ENCODE measurements at regions not wholly inside any gene's neighbourhood (a gene's known extent, or its start where the extent isn't known, plus 50 kb on each side); places are given as distances from the start of the nearest gene placed in this dataset.
"Not testable (repeated sequence)": the region's sequence is repeated elsewhere in the genome, so short reads cannot be mapped to it uniquely, and the experiment has no call there.

- CTCF ChIA-PET, result no interaction called here
- no TSS peak for BruUV-seq (replicated peaks)
- Mint-ChIP-seq H3K9me3 (ENCODE audit: unreplicated experiment) (no peaks in the 10 kb centered on the region), H3K4me3 (ENCODE audit: unreplicated experiment) (peak overlapping the region; percentile 63), H3K36me3 (ENCODE audit: insufficient read depth, unreplicated experiment) (no peaks in the 10 kb centered on the region), H3K4me1 (ENCODE audit: low read depth, unreplicated experiment) (no peaks in the 10 kb centered on the region), H3K27ac (ENCODE audit: unreplicated experiment) (no peak overlapping the region), H3K27me3 (ENCODE audit: insufficient read depth, unreplicated experiment) (no peaks in the 10 kb centered on the region)
- no peaks in the 10 kb centered on the region for H3K36me3 ChIP-seq (ENCODE audit: control insufficient read depth, insufficient read depth, low read length)
- intact Hi-C loops (cut with micrococcal nuclease; ENCODE audit: unreplicated experiment), result no loop called here
- H3K9me3 ChIP-seq, result no peaks in the 10 kb centered on the region
- no peaks in the 10 kb centered on the region for H3K4me1 ChIP-seq
- H3K27me3 ChIP-seq (replicated peaks; ENCODE audit: control insufficient read depth, insufficient read depth, low read length), result no peaks in the 10 kb centered on the region
- TF ChIP-seq, protein P1, sequence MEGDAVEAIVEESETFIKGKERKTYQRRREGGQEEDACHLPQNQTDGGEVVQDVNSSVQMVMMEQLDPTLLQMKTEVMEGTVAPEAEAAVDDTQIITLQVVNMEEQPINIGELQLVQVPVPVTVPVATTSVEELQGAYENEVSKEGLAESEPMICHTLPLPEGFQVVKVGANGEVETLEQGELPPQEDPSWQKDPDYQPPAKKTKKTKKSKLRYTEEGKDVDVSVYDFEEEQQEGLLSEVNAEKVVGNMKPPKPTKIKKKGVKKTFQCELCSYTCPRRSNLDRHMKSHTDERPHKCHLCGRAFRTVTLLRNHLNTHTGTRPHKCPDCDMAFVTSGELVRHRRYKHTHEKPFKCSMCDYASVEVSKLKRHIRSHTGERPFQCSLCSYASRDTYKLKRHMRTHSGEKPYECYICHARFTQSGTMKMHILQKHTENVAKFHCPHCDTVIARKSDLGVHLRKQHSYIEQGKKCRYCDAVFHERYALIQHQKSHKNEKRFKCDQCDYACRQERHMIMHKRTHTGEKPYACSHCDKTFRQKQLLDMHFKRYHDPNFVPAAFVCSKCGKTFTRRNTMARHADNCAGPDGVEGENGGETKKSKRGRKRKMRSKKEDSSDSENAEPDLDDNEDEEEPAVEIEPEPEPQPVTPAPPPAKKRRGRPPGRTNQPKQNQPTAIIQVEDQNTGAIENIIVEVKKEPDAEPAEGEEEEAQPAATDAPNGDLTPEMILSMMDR (IDR thresholded peaks at IDR 0.05; ENCODE audit: insufficient read depth in 1 of 2, low read depth in 1 of 2, low read length in 1 of 2, severe bottlenecking in 1 of 2, unreplicated experiment in 1 of 2), result no peak
- H3K4me3 ChIP-seq (ENCODE audit: low read depth, low read length), result no peak overlapping the region
- POLR2A ChIA-PET, result no interaction called here
- DNase-seq, result no peak
Measured at GRCh38 chr3:75906555-75907112, 121.3 kb upstream of the ZNF717 start.

GRCh38 chr3:75913800-75914350, 128.5 kb upstream of the ZNF717 start:
- no peaks in the 10 kb centered on the region for H3K4me1 Mint-ChIP-seq (ENCODE audit: low read depth, unreplicated experiment)
- CTCF ChIA-PET, result no interaction called here

GRCh38 chr3:75914741-75915140, 129.4 kb upstream of the ZNF717 start:
- H3K4me3 Mint-ChIP-seq (ENCODE audit: unreplicated experiment); H3K4me1 Mint-ChIP-seq (ENCODE audit: low read depth, unreplicated experiment); DNase-seq; POLR2A ChIA-PET; CTCF ChIA-PET; H3K4me3 ChIP-seq (ENCODE audit: low read depth, low read length); H3K27ac Mint-ChIP-seq (ENCODE audit: unreplicated experiment); H3K27me3 Mint-ChIP-seq (ENCODE audit: insufficient read depth, unreplicated experiment); H3K36me3 Mint-ChIP-seq (ENCODE audit: insufficient read depth, unreplicated experiment); H3K36me3 ChIP-seq (ENCODE audit: control insufficient read depth, insufficient read depth, low read length); H3K9me3 Mint-ChIP-seq (ENCODE audit: unreplicated experiment); intact Hi-C loops (cut with micrococcal nuclease; ENCODE audit: unreplicated experiment); BruUV-seq (replicated peaks); H3K27me3 ChIP-seq (replicated peaks; ENCODE audit: control insufficient read depth, insufficient read depth, low read length); H3K4me1 ChIP-seq; H3K9me3 ChIP-seq: not testable (repeated sequence)

More at GRCh38 chr3:75913800-75914350, 128.5 kb upstream of the ZNF717 start:
- intact Hi-C loops (cut with micrococcal nuclease; ENCODE audit: unreplicated experiment), result no loop called here
- Histone ChIP-seq H3K4me1 (no peaks in the 10 kb centered on the region), H3K27me3 (replicated peaks; ENCODE audit: control insufficient read depth, insufficient read depth, low read length) (no peaks in the 10 kb centered on the region), H3K9me3 (no peaks in the 10 kb centered on the region), H3K4me3 (ENCODE audit: low read depth, low read length) (no peak overlapping the region), H3K36me3 (ENCODE audit: control insufficient read depth, insufficient read depth, low read length) (no peaks in the 10 kb centered on the region)
- no TSS peak for BruUV-seq (replicated peaks)
- POLR2A ChIA-PET, result no interaction called here
- Mint-ChIP-seq H3K9me3 (ENCODE audit: unreplicated experiment) (no peaks in the 10 kb centered on the region), H3K27me3 (ENCODE audit: insufficient read depth, unreplicated experiment) (no peaks in the 10 kb centered on the region), H3K27ac (ENCODE audit: unreplicated experiment) (no peak overlapping the region), H3K4me3 (ENCODE audit: unreplicated experiment) (no peak overlapping the region), H3K36me3 (ENCODE audit: insufficient read depth, unreplicated experiment) (no peaks in the 10 kb centered on the region)
- TF ChIP-seq, protein P1 (IDR thresholded peaks at IDR 0.05; ENCODE audit: insufficient read depth in 1 of 2, low read depth in 1 of 2, low read length in 1 of 2, severe bottlenecking in 1 of 2, unreplicated experiment in 1 of 2), result no peak
- DNase-seq, result no peak

GRCh38 chr3:75938921-75939320, 153.6 kb upstream of the ZNF717 start:
- POLR2A ChIA-PET, result no interaction called here
- H3K4me1 Mint-ChIP-seq (ENCODE audit: low read depth, unreplicated experiment), result no peaks in the 10 kb centered on the region
- H3K27me3 Mint-ChIP-seq (ENCODE audit: insufficient read depth, unreplicated experiment), result no peaks in the 10 kb centered on the region
- BruUV-seq (replicated peaks), result no TSS peak
- no peak overlapping the region for H3K27ac Mint-ChIP-seq (ENCODE audit: unreplicated experiment)
- CTCF ChIA-PET, result no interaction called here
- no peak for DNase-seq
- Histone ChIP-seq H3K36me3 (ENCODE audit: control insufficient read depth, insufficient read depth, low read length) (no peaks in the 10 kb centered on the region), H3K4me1 (no peaks in the 10 kb centered on the region), H3K9me3 (no peaks in the 10 kb centered on the region), H3K27me3 (replicated peaks; ENCODE audit: control insufficient read depth, insufficient read depth, low read length) (no peaks in the 10 kb centered on the region), H3K4me3 (ENCODE audit: low read depth, low read length) (no peak overlapping the region)
- no peaks in the 10 kb centered on the region for H3K36me3 Mint-ChIP-seq (ENCODE audit: insufficient read depth, unreplicated experiment)
- intact Hi-C loops (cut with micrococcal nuclease; ENCODE audit: unreplicated experiment), result no loop called here
- TF ChIP-seq, protein P1 (IDR thresholded peaks at IDR 0.05; ENCODE audit: insufficient read depth in 1 of 2, low read depth in 1 of 2, low read length in 1 of 2, severe bottlenecking in 1 of 2, unreplicated experiment in 1 of 2), result no peak
- no peaks in the 10 kb centered on the region for H3K9me3 Mint-ChIP-seq (ENCODE audit: unreplicated experiment)
- no peak overlapping the region for H3K4me3 Mint-ChIP-seq (ENCODE audit: unreplicated experiment)

Measured in Caco-2 (cell line).